Ectodermal cell (in vitro differentiated cells): ENCODE measurements at regions not wholly inside any gene's neighbourhood (a gene's known extent, or its start where the extent isn't known, plus 50 kb on each side); places are given as distances from the start of the nearest gene placed in this dataset.

ENCODE experiments used
- H3K27ac ChIP-seq: 2 replicates; pipeline ENCODE4 v1.7.0; 2013; ENCODE audit warnings: mild to moderate bottlenecking, low read depth, low read length; ENCODE audit not compliant: insufficient read depth, poor library complexity, severe bottlenecking
- H3K27me3 ChIP-seq: 2 replicates; pipeline ENCODE4 v1.7.0; 2013; ENCODE audit warnings: mild to moderate bottlenecking, low read length; ENCODE audit not compliant: insufficient read depth, control insufficient read depth, poor library complexity, severe bottlenecking
- H3K36me3 ChIP-seq: one replicate; pipeline ENCODE4 v1.7.0; 2013; ENCODE audit warnings: low read length; ENCODE audit not compliant: control insufficient read depth, insufficient read depth
- H3K4me1 ChIP-seq: one replicate; pipeline ENCODE4 v1.7.0; 2013; ENCODE audit warnings: low read length; ENCODE audit not compliant: control insufficient read depth, insufficient read depth
- H3K4me3 ChIP-seq: 2 replicates; pipeline ENCODE4 v1.7.0; 2013; ENCODE audit warnings: low read depth, low read length, control low read depth; ENCODE audit not compliant: insufficient read depth
- H3K9me3 ChIP-seq: 2 replicates; pipeline ENCODE4 v1.7.0; 2013; ENCODE audit warnings: mild to moderate bottlenecking, low read length, moderate library complexity; ENCODE audit not compliant: control insufficient read depth
- WGBS, 2 experiments: methylation state at CpG; one replicate each; pipeline ENCODE4 v1.1.7; 2013; ENCODE audit warnings: missing lambda C conversion rate in 2 of 2; 5-methylcytosine and 5-hydroxymethylcytosine counted together

GRCh38 chr14:23828616-23829015, 125.0 kb upstream of the DHRS4 start:
- H3K27me3 ChIP-seq: no peaks in the 10 kb centered on the region
- WGBS, 2 experiments: 98 to 100% methylated on average over 1 of the region's 1 CpG

GRCh38 chr14:23829736-23830471, 123.7 kb upstream of the DHRS4 start:
- Histone ChIP-seq H3K4me1 (no peaks in the 10 kb centered on the region), H3K27me3 (no peaks in the 10 kb centered on the region), H3K4me3 (no peak overlapping the region), H3K36me3 (no peaks in the 10 kb centered on the region), H3K27ac (no peak overlapping the region), H3K9me3 (no peaks in the 10 kb centered on the region)
- WGBS, 2 experiments: 47 to 61% methylated on average over 2 of the region's 2 CpGs

More at GRCh38 chr14:23828616-23829015, 125.0 kb upstream of the DHRS4 start:
- Histone ChIP-seq H3K27ac (no peak overlapping the region), H3K4me1 (no peaks in the 10 kb centered on the region), H3K36me3 (no peaks in the 10 kb centered on the region), H3K4me3 (no peak overlapping the region), H3K9me3 (no peaks in the 10 kb centered on the region)

DNA sequence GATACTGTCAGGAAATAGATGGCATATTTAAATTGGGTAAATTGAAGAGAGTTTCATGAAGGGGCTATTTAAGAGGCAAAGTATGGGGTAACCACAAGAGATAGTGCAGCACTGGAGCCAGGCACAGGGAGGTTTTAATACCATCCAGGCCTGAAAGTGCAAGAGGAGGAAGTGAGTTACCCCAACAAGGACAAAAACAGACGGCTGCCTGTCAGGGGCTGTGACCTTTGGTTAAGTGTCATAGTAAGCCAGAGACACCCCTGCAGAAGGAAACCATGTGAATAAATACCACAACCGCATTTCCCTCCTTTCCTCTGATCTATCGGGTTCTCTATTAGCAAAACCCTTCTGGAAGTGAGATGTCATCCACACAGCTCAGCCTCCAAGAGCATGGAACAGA, 122.0 kb upstream of the DHRS4 start:
- Histone ChIP-seq H3K36me3 (no peaks in the 10 kb centered on the region), H3K27me3 (no peaks in the 10 kb centered on the region), H3K4me3 (no peak overlapping the region), H3K9me3 (no peaks in the 10 kb centered on the region), H3K4me1 (no peaks in the 10 kb centered on the region), H3K27ac (no peak overlapping the region)
- 90 to 92% methylated on average over 3 of the region's 3 CpGs for WGBS, 2 experiments

GRCh38 chr14:23861666-23862065, 91.9 kb upstream of the DHRS4 start:
- 51 to 53% methylated on average over 2 of the region's 2 CpGs for WGBS, 2 experiments

DNA sequence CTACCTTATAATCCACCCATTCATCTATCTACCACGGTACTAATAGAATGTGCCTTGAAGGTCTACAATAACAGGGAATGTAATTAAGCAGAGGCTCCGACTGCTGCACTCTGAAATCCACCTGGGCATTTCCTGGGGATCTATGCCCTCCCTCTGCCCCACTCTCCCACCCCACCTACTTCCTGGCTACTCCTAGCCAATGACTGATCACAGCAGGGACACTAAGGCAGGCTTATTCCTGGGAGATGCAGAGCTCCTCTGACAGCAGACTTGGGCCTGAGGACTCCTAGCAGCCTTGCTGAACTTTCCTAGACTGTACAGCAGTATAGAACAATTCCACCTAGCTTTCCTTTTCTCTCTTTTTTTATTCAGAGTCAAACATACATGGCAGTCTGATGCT, 91.1 kb upstream of the DHRS4 start:
- no peaks in the 10 kb centered on the region for H3K36me3 ChIP-seq
- H3K27me3 ChIP-seq: no peaks in the 10 kb centered on the region
- H3K27ac ChIP-seq: no peak overlapping the region
- no peaks in the 10 kb centered on the region for H3K9me3 ChIP-seq
- H3K4me3 ChIP-seq: no peak overlapping the region
- 70% methylated on average over 2 of the region's 2 CpGs for WGBS, 2 experiments
- H3K4me1 ChIP-seq: no peaks in the 10 kb centered on the region

More at GRCh38 chr14:23861666-23862065, 91.9 kb upstream of the DHRS4 start:
- H3K27me3 ChIP-seq: no peaks in the 10 kb centered on the region
- H3K4me3 ChIP-seq: no peak overlapping the region
- H3K4me1 ChIP-seq: no peaks in the 10 kb centered on the region
- H3K27ac ChIP-seq: no peak overlapping the region
- no peaks in the 10 kb centered on the region for H3K36me3 ChIP-seq
- no peaks in the 10 kb centered on the region for H3K9me3 ChIP-seq

DNA sequence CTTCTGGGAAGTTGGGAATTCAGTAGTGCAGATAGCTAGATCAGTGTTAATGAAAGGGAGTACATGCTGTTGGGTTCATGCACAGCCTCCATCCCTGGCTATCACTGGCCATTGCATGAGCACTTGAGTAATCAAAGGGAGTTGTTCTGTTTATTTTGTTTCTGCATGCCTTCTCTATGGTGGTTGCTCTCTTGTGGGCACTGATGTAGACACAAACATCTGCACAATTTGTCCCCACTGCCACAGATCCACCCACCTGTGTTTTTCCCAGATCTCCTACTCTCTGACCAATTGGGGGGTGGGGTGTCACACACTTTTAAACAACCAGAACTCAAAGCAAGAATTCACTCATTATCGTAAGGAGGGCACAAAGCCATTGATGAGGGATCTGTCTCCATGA, 89.7 kb upstream of the DHRS4 start:
- no peak overlapping the region for H3K4me3 ChIP-seq
- H3K36me3 ChIP-seq: no peaks in the 10 kb centered on the region
- no peaks in the 10 kb centered on the region for H3K4me1 ChIP-seq
- peaks cover 3% of the 10 kb centered on the region for H3K9me3 ChIP-seq
- no peaks in the 10 kb centered on the region for H3K27me3 ChIP-seq
- no peak overlapping the region for H3K27ac ChIP-seq
- 75 to 87% methylated on average over 1 of the region's 1 CpG for WGBS, 2 experiments

DNA sequence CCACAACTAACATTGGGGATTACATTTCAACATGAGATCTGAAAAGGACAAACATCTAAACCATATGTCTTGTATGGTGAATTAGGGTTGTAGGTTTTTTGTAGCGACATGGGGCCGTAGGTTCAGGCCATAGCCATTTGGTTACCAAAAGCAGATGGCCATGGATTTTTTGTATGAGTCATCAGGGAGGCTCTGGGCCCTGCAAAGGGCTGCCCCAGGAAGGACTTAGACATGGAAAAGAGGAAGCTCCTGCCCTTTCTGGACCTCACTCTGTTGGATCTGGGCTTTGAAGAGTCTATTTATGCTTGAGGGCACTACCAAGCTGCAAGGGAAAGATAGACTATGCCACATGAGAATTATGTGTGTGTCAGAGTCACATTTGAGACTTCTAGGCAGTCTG, 89.3 kb upstream of the DHRS4 start:
- no peaks in the 10 kb centered on the region for H3K4me1 ChIP-seq
- H3K27ac ChIP-seq: no peak overlapping the region
- no peak overlapping the region for H3K4me3 ChIP-seq
- H3K9me3 ChIP-seq: peaks cover 3% of the 10 kb centered on the region
- 83 to 85% methylated on average over 2 of the region's 2 CpGs for WGBS, 2 experiments
- H3K36me3 ChIP-seq: no peaks in the 10 kb centered on the region
- no peaks in the 10 kb centered on the region for H3K27me3 ChIP-seq

- 80 to 81% methylated on average over 3 of the region's 3 CpGs for WGBS, 2 experiments
- no peak overlapping the region for H3K27ac ChIP-seq
- H3K4me3 ChIP-seq: no peak overlapping the region
- H3K4me1 ChIP-seq: no peaks in the 10 kb centered on the region
- H3K27me3 ChIP-seq: no peaks in the 10 kb centered on the region
- H3K9me3 ChIP-seq: peaks cover 3% of the 10 kb centered on the region
- no peaks in the 10 kb centered on the region for H3K36me3 ChIP-seq
Measured at GRCh38 chr14:23864861-23865260, 88.7 kb upstream of the DHRS4 start.

- 63 to 78% methylated on average over 1 to 2 of the region's 2 CpGs for WGBS, 2 experiments
- Histone ChIP-seq H3K27me3 (no peaks in the 10 kb centered on the region), H3K4me3 (no peak overlapping the region), H3K9me3 (peaks cover 3% of the 10 kb centered on the region), H3K4me1 (no peaks in the 10 kb centered on the region), H3K27ac (no peak overlapping the region), H3K36me3 (no peaks in the 10 kb centered on the region)
Measured at GRCh38 chr14:23865502-23865901, 88.1 kb upstream of the DHRS4 start.

DNA sequence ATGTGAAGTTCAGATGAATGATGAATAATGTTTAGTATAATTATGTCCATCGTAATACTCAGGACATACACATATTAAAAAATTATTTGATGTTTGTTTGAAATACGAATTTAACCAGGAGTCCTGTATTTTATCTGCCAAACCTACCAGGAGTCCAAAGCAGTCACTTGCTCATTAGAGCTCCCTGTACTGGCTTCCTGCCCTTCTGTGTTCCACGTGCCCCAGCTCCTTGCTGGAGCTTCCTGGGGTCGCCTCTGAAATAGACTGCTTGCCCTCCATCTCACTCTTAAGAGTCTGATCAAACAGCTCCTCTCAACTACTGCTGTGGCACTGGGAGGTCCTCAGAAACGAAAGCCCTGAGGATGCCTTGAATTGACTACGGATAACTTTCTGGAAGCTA, 87.3 kb upstream of the DHRS4 start:
- Histone ChIP-seq H3K36me3 (no peaks in the 10 kb centered on the region), H3K27ac (no peak overlapping the region), H3K4me1 (no peaks in the 10 kb centered on the region), H3K27me3 (no peaks in the 10 kb centered on the region), H3K4me3 (no peak overlapping the region), H3K9me3 (peaks cover 3% of the 10 kb centered on the region)
- WGBS, 2 experiments: 67 to 69% methylated on average over 5 of the region's 6 CpGs
